Trophoblast cell (in vitro differentiated cells and primary cell): ENCODE measurements at regions not wholly inside any gene's neighbourhood (a gene's known extent, or its start where the extent isn't known, plus 50 kb on each side); places are given as distances from the start of the nearest gene placed in this dataset.

Experiments
- DNase-seq, 2 donors: peaks; one replicate each; pipeline ENCODE4 v3.0.0-alpha.2; 2016
- H2AFZ ChIP-seq: 2 replicates; pipeline ENCODE4 v1.6.1; 2013; ENCODE audit warnings: low read length, moderate library complexity, mild to moderate bottlenecking; ENCODE audit not compliant: insufficient read depth, poor library complexity
- H2AK5ac ChIP-seq: 2 replicates; pipeline ENCODE4 v1.6.1; 2013; ENCODE audit warnings: mild to moderate bottlenecking, low read length
- H2BK120ac ChIP-seq: 2 replicates; pipeline ENCODE4 v1.6.1; 2013; ENCODE audit warnings: low read length, mild to moderate bottlenecking, moderate library complexity; ENCODE audit not compliant: insufficient read depth, poor library complexity
- H2BK12ac ChIP-seq: 2 replicates; pipeline ENCODE4 v1.6.1; 2013; ENCODE audit warnings: mild to moderate bottlenecking, low read length, moderate library complexity
- H2BK5ac ChIP-seq: 2 replicates; pipeline ENCODE4 v1.6.1; 2013; ENCODE audit warnings: low read length, low read depth, moderate library complexity, mild to moderate bottlenecking; ENCODE audit not compliant: poor library complexity
- H3K14ac ChIP-seq: 2 replicates; pipeline ENCODE4 v1.6.1; 2013; ENCODE audit warnings: mild to moderate bottlenecking, low read length
- H3K18ac ChIP-seq: 2 replicates; pipeline ENCODE4 v1.6.1; 2013; ENCODE audit warnings: mild to moderate bottlenecking, low read length
- H3K23ac ChIP-seq: 2 replicates; pipeline ENCODE4 v1.6.1; 2013; ENCODE audit warnings: low read length
- H3K27ac ChIP-seq: 2 replicates; pipeline ENCODE4 v1.5.1; 2013; ENCODE audit warnings: low read depth, mild to moderate bottlenecking, inconsistent platforms, low read length, moderate library complexity
- H3K27me3 ChIP-seq: 2 replicates; pipeline ENCODE4 v1.6.1; 2013; ENCODE audit warnings: inconsistent platforms, mild to moderate bottlenecking, low read length, moderate library complexity; ENCODE audit not compliant: insufficient read depth
- H3K36me3 ChIP-seq, 2 experiments: 1 replicate in 1 of 2; 2 replicates in 1 of 2; pipeline ENCODE4 v1.6.1; 2013; ENCODE audit warnings: low read length in 2 of 2, mild to moderate bottlenecking in 2 of 2, moderate library complexity in 1 of 2; ENCODE audit not compliant: insufficient read depth in 2 of 2, control insufficient read depth in 1 of 2
- H3K4ac ChIP-seq: 2 replicates; pipeline ENCODE4 v1.6.1; 2013; ENCODE audit warnings: low read depth, mild to moderate bottlenecking, low read length, moderate library complexity
- H3K4me1 ChIP-seq, 2 experiments: 1 replicate in 1 of 2; 2 replicates in 1 of 2; pipeline ENCODE4 v1.6.1; 2013; ENCODE audit warnings: low read length in 2 of 2, mild to moderate bottlenecking in 2 of 2, moderate library complexity in 1 of 2; ENCODE audit not compliant: insufficient read depth in 2 of 2, control insufficient read depth in 1 of 2
- H3K4me2 ChIP-seq: 2 replicates; pipeline ENCODE4 v1.6.1; 2013; ENCODE audit warnings: inconsistent platforms, mild to moderate bottlenecking, low read length, moderate library complexity
- H3K4me3 ChIP-seq: 2 replicates; pipeline ENCODE4 v1.5.1; 2013; ENCODE audit warnings: mild to moderate bottlenecking, low read depth, low read length, inconsistent platforms
- H3K79me1 ChIP-seq: one replicate; pipeline ENCODE4 v1.6.1; 2013; ENCODE audit warnings: low read length
- H3K79me2 ChIP-seq: 2 replicates; pipeline ENCODE4 v1.6.1; 2013; ENCODE audit warnings: low read length, mild to moderate bottlenecking; ENCODE audit not compliant: control insufficient read depth, insufficient read depth, poor library complexity
- H3K9ac ChIP-seq: 2 replicates; pipeline ENCODE4 v1.6.1; 2013; ENCODE audit warnings: mild to moderate bottlenecking, low read length
- H3K9me3 ChIP-seq: 2 replicates; pipeline ENCODE4 v1.6.1; 2013; ENCODE audit warnings: low read depth, mild to moderate bottlenecking, control low read depth, inconsistent platforms, low read length; ENCODE audit not compliant: insufficient read depth
- H4K12ac ChIP-seq: 2 replicates; pipeline ENCODE4 v1.6.1; 2013; ENCODE audit warnings: low read depth, mild to moderate bottlenecking, low read length, moderate library complexity
- H4K8ac ChIP-seq: 2 replicates; pipeline ENCODE4 v1.6.1; 2013; ENCODE audit warnings: low read depth, mild to moderate bottlenecking, low read length, moderate library complexity
- H4K91ac ChIP-seq: one replicate; pipeline ENCODE4 v1.6.1; 2013; ENCODE audit warnings: low read depth, mild to moderate bottlenecking, low read length, moderate library complexity
- WGBS: extraction: QIAGEN DNeasy Blood & Tissue Kit; methylation state at CpG from one replicate; pipeline ENCODE4 v1.1.7; 2013; ENCODE audit warnings: missing lambda C conversion rate; ENCODE audit not compliant: insufficient read length, insufficient coverage; ENCODE audit errors: extremely low coverage; 5-methylcytosine and 5-hydroxymethylcytosine counted together

DNA sequence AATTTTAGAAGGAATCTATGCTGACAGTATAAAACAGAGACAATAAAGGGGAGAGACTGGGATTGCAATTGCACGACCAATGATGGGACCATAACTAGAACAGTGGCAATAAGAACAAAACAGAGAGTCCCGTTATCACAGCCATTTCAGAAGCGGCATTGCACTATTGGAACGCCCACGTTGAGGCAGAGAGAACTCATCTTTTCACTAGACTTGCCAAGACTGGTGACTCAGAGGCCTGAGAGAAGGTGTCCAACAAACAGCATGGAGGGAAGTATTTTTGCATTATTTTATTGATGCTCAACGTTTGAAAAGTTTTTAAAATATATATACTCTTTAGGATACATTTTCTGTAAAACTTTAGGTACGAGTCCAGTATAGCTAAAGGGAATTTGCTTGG lies 737.7 kb downstream of the TLE1 start:
- Histone ChIP-seq H3K4me2 (no peak overlapping the region), H4K12ac (no peak overlapping the region), H3K14ac (no peak overlapping the region), H3K79me2 (no peaks in the 10 kb centered on the region), H3K4me1 (peaks cover 0 to 2% of the 10 kb centered on the region in 2 experiments), H2AK5ac (no peak overlapping the region), H3K9me3 (no peaks in the 10 kb centered on the region), H3K23ac (no peak overlapping the region), H3K36me3 (no peaks in the 10 kb centered on the region), H3K4ac (no peak overlapping the region), H3K4me3 (no peak overlapping the region), H3K27ac (no peak overlapping the region), H4K91ac (no peak overlapping the region), H4K8ac (no peak overlapping the region), H3K27me3 (no peaks in the 10 kb centered on the region), H2BK5ac (no peak overlapping the region), H2BK120ac (no peak overlapping the region), H3K79me1 (no peaks in the 10 kb centered on the region), H2BK12ac (no peak overlapping the region), H3K9ac (no peak overlapping the region), H2AFZ (no peak overlapping the region), H3K18ac (no peak overlapping the region)
- DNase-seq = no peak
- WGBS = no CpG with 5 or more reads among the region's 7 CpGs

DNA sequence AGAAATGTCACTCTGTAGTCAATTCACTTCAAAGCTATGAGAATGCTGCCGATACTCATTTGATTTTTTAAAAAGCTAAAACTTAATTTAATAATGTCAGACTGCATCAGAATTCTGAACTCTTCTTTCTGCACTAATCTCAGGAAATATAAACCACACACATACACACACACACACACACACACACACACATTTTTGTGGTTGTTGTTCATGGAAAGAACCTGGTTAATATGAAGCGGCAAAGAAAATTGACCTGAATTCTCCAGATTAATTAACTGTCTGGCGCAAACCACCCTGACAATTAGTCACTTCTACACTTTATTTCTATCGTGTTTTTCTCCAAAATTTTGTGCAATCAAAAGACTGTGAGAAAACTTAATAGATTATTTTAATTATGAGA lies 740.5 kb downstream of the TLE1 start:
- Histone ChIP-seq H3K9me3 (no peaks in the 10 kb centered on the region), H4K91ac (no peak overlapping the region), H3K23ac (no peak overlapping the region), H4K8ac (no peak overlapping the region), H2BK120ac (no peak overlapping the region), H3K4me2 (no peak overlapping the region), H2BK5ac (no peak overlapping the region), H2AFZ (no peak overlapping the region), H3K79me2 (no peaks in the 10 kb centered on the region), H4K12ac (no peak overlapping the region), H3K27ac (no peak overlapping the region), H2BK12ac (no peak overlapping the region), H3K18ac (no peak overlapping the region), H3K4me1 (no peaks in the 10 kb centered on the region), H3K27me3 (no peaks in the 10 kb centered on the region), H3K36me3 (no peaks in the 10 kb centered on the region), H3K9ac (no peak overlapping the region), H2AK5ac (no peak overlapping the region), H3K79me1 (no peaks in the 10 kb centered on the region), H3K4ac (no peak overlapping the region), H3K4me3 (no peak overlapping the region), H3K14ac (no peak overlapping the region)
- no peak for DNase-seq
- WGBS = no CpG with 5 or more reads among the region's 4 CpGs

DNA sequence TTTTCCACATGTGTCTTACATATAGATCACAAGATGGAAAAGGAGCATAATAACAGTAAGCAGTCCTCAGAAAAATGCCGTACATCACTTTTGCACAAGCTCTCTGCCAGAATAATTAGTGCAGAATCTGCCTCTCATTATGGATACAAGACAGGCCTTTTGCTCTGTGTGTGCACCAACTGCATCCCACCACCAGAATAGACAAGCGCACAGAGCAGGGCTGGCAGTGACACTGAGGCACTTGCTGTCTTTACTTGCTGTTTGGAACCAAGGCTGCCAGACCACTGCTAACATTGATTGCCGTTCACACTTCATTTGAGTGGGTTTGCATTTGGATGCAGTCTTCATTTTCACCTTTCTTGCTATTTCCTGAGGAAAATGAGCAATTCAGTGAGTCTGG lies 741.3 kb downstream of the TLE1 start:
- H3K4me1 ChIP-seq = no peaks in the 10 kb centered on the region
- H2BK5ac ChIP-seq = no peak overlapping the region
- H3K4me2 ChIP-seq = no peak overlapping the region
- H2AFZ ChIP-seq = no peak overlapping the region
- H3K9ac ChIP-seq = no peak overlapping the region
- no peaks in the 10 kb centered on the region for H3K36me3 ChIP-seq
- no peak overlapping the region for H3K18ac ChIP-seq
- no peak overlapping the region for H4K8ac ChIP-seq
- no peak for DNase-seq
- H3K14ac ChIP-seq = no peak overlapping the region
- H3K9me3 ChIP-seq = no peaks in the 10 kb centered on the region
- H4K12ac ChIP-seq = no peak overlapping the region
- no peak overlapping the region for H3K4ac ChIP-seq
- no peak overlapping the region for H2AK5ac ChIP-seq
- no peaks in the 10 kb centered on the region for H3K27me3 ChIP-seq
- H2BK12ac ChIP-seq = no peak overlapping the region
- no peak overlapping the region for H3K4me3 ChIP-seq
- H4K91ac ChIP-seq = no peak overlapping the region
- H2BK120ac ChIP-seq = no peak overlapping the region
- no CpG with 5 or more reads among the region's 3 CpGs for WGBS
- no peaks in the 10 kb centered on the region for H3K79me2 ChIP-seq
- no peak overlapping the region for H3K23ac ChIP-seq
- H3K27ac ChIP-seq = no peak overlapping the region
- no peaks in the 10 kb centered on the region for H3K79me1 ChIP-seq

DNA sequence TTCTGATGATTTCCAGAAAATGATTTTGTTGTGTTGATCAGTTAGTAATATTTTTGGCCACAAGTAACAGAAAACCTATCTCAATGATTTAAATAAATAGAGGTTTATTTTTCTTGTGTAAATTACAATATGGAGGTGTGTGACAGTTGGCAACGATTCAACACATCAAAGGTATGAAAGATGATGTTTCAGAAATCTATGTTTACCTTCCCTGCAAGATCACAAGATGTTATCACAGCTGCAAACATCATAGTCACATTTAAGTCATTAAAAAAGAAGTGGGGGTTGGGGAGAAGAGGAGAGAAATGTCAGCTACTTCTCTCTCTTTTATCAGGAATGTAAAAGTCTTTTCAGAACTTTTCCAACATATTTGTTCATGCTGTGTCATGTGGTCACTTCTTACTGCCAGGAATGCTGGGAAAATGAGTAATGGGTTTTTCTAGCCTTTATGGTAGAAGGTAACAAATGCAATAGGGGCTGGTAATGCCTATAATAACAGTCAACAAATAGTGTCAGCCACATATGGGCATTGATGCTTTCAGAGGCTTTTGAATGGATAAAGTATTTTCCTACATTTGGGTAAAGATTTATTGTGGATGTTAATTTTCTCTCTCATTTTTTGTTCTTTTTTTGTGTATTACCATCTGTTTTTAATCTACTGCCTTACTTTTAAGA lies 742.7 kb downstream of the TLE1 start:
- Histone ChIP-seq H3K9me3 (no peaks in the 10 kb centered on the region), H2AFZ (no peak overlapping the region), H3K18ac (no peak overlapping the region), H2BK120ac (no peak overlapping the region), H3K23ac (no peak overlapping the region), H3K4me2 (no peak overlapping the region), H3K36me3 (no peaks in the 10 kb centered on the region), H3K79me1 (no peaks in the 10 kb centered on the region), H2BK12ac (no peak overlapping the region), H4K8ac (no peak overlapping the region), H3K4me1 (no peaks in the 10 kb centered on the region), H3K4me3 (no peak overlapping the region), H3K14ac (no peak overlapping the region), H3K4ac (no peak overlapping the region), H2AK5ac (no peak overlapping the region), H4K91ac (no peak overlapping the region), H2BK5ac (no peak overlapping the region), H4K12ac (no peak overlapping the region), H3K27me3 (no peaks in the 10 kb centered on the region), H3K79me2 (no peaks in the 10 kb centered on the region), H3K9ac (no peak overlapping the region), H3K27ac (no peak overlapping the region)
- DNase-seq = no peak
- WGBS = no CpG with 5 or more reads among the region's 1 CpG
